ENCODE measurements at regions not wholly inside any gene's neighbourhood (a gene's known extent, or its start where the extent isn't known, plus 50 kb on each side); places are given as distances from the start of the nearest gene placed in this dataset.

GRCh38 chr3:71910108-71910507 is 125.2 kb upstream of the PROK2 start:
- no peak for DNase-seq
- no peaks in the 10 kb centered on the region for H3K4me1 ChIP-seq
- in situ Hi-C loops (cut with MboI; ENCODE audit: low sequenced_read_pairs in 4 of 4) (no loop called here), intact Hi-C loops (cut with DNase I; ENCODE audit: low total_unique reads) (no loop called here)
- no peak overlapping the region for H3K27ac ChIP-seq
- H3K4me3 ChIP-seq: no peak overlapping the region
- no peaks in the 10 kb centered on the region for H3K36me3 ChIP-seq
- no peak for ATAC-seq
- TF ChIP-seq CTCF (IDR thresholded peaks at IDR 0.05 in 4 of 5, conservative IDR thresholded peaks at IDR 0.05 in 1 of 5) (no peak), POLR2A (IDR thresholded peaks at IDR 0.05) (no peak)
- H3K9me3 ChIP-seq: no peaks in the 10 kb centered on the region
- H3K27me3 ChIP-seq: peaks cover 0 to 6% (median 5%) of the 10 kb centered on the region in 3 donors

DNA sequence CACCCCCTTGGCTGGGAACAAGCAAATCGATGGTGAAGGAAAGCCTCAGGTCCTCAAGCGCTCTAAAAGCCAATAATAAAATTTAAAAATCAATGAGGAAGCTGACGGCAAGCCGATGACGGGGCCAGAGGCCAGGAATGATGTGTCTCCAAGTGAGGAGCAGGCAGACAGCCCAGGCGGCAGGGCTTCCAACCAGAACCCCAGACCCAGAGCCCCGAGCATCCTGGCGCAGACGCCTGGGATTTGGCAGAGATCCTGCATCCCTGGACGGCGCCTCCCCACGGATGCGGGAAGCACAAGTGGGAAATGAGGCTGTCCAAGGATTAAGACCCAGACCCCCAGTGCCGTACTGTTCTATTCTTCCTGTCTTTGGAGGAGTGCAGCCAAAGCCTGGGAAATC is 123.0 kb upstream of the PROK2 start:
- Histone ChIP-seq H3K9me3 (no peaks in the 10 kb centered on the region), H3K27ac (no peak overlapping the region), H3K36me3 (no peaks in the 10 kb centered on the region), H3K27me3 (peaks cover 0 to 6% (median 5%) of the 10 kb centered on the region in 3 donors), H3K4me3 (no peak overlapping the region), H3K4me1 (no peaks in the 10 kb centered on the region)
- TF ChIP-seq POLR2A (IDR thresholded peaks at IDR 0.05) (no peak), CTCF (IDR thresholded peaks at IDR 0.05 in 4 of 5, conservative IDR thresholded peaks at IDR 0.05 in 1 of 5) (no peak)
- intact Hi-C loops (cut with DNase I; ENCODE audit: low total_unique reads): no loop called here
- no peak for DNase-seq
- in situ Hi-C loops (cut with MboI; ENCODE audit: low sequenced_read_pairs in 4 of 4): no loop called here
- ATAC-seq: no peak

GRCh38 chr3:71906976-71907375 is 122.0 kb upstream of the PROK2 start:
- intact Hi-C loops (cut with DNase I; ENCODE audit: low total_unique reads) (no loop called here), in situ Hi-C loops (cut with MboI; ENCODE audit: low sequenced_read_pairs in 4 of 4) (no loop called here)
- H3K36me3 ChIP-seq: no peaks in the 10 kb centered on the region
- TF ChIP-seq POLR2A (IDR thresholded peaks at IDR 0.05) (no peak), CTCF (IDR thresholded peaks at IDR 0.05 in 4 of 5, conservative IDR thresholded peaks at IDR 0.05 in 1 of 5) (no peak)
- no peak for ATAC-seq
- H3K4me1 ChIP-seq: no peaks in the 10 kb centered on the region
- DNase-seq: no peak
- H3K27me3 ChIP-seq: peaks cover 0 to 6% (median 5%) of the 10 kb centered on the region in 3 donors
- H3K4me3 ChIP-seq: no peak overlapping the region
- H3K9me3 ChIP-seq: no peaks in the 10 kb centered on the region
- no peak overlapping the region for H3K27ac ChIP-seq

- ATAC-seq (no peak), DNase-seq (no peak)
- peaks cover 0 to 6% (median 5%) of the 10 kb centered on the region in 3 donors for H3K27me3 ChIP-seq
- H3K36me3 ChIP-seq: no peaks in the 10 kb centered on the region
- H3K4me3 ChIP-seq: no peak overlapping the region
- intact Hi-C loops (cut with DNase I; ENCODE audit: low total_unique reads) (no loop called here), in situ Hi-C loops (cut with MboI; ENCODE audit: low sequenced_read_pairs in 4 of 4) (no loop called here)
- TF ChIP-seq CTCF (IDR thresholded peaks at IDR 0.05 in 4 of 5, conservative IDR thresholded peaks at IDR 0.05 in 1 of 5): no peak
- no peak overlapping the region for H3K27ac ChIP-seq
- no peaks in the 10 kb centered on the region for H3K4me1 ChIP-seq
- no peaks in the 10 kb centered on the region for H3K9me3 ChIP-seq
Measured at GRCh38 chr3:71905426-71905825, 120.5 kb upstream of the PROK2 start.

- no peaks in the 10 kb centered on the region for H3K9me3 ChIP-seq
- DNase-seq: no peak
- no peaks in the 10 kb centered on the region for H3K4me1 ChIP-seq
- no peak overlapping the region for H3K4me3 ChIP-seq
- in situ Hi-C loops (cut with MboI; ENCODE audit: low sequenced_read_pairs in 4 of 4) (no loop called here), intact Hi-C loops (cut with DNase I; ENCODE audit: low total_unique reads) (no loop called here)
- peaks cover 0 to 6% (median 5%) of the 10 kb centered on the region in 3 donors for H3K27me3 ChIP-seq
- no peak for TF ChIP-seq CTCF (IDR thresholded peaks at IDR 0.05 in 4 of 5, conservative IDR thresholded peaks at IDR 0.05 in 1 of 5)
- no peak for TF ChIP-seq POLR2A (IDR thresholded peaks at IDR 0.05)
- no peak overlapping the region for H3K27ac ChIP-seq
- no peak for ATAC-seq
- no peaks in the 10 kb centered on the region for H3K36me3 ChIP-seq
Measured at GRCh38 chr3:71903936-71904335, 119.0 kb upstream of the PROK2 start.

Data from gastrocnemius medialis (tissue), 4 donors.